Skeletal muscle satellite cell (primary cell): ENCODE measurements at regions not wholly inside any gene's neighbourhood (a gene's known extent, or its start where the extent isn't known, plus 50 kb on each side); places are given as distances from the start of the nearest gene placed in this dataset.
"Not testable (repeated sequence)": the region's sequence is repeated elsewhere in the genome, so short reads cannot be mapped to it uniquely, and the experiment has no call there.

Source experiments
- H3K27me3 ChIP-seq: 2 replicates; pipeline ENCODE4 v1.7.0; 2013; ENCODE audit warnings: low read length; ENCODE audit not compliant: control insufficient read depth, insufficient read depth
- H3K36me3 ChIP-seq: 2 replicates; pipeline ENCODE4 v1.7.0; 2013; ENCODE audit warnings: mild to moderate bottlenecking, control low read depth, low read length; ENCODE audit not compliant: insufficient read depth
- H3K4me1 ChIP-seq: 2 replicates; pipeline ENCODE4 v1.7.0; 2013; ENCODE audit warnings: low read length; ENCODE audit not compliant: control insufficient read depth, insufficient read depth
- H3K4me2 ChIP-seq: 2 replicates; pipeline ENCODE4 v1.7.0; 2013; ENCODE audit warnings: mild to moderate bottlenecking, low read length
- H3K4me3 ChIP-seq: 2 replicates; pipeline ENCODE4 v1.7.0; 2013; ENCODE audit warnings: low read length
- H3K9ac ChIP-seq: 2 replicates; pipeline ENCODE4 v1.7.0; 2013; ENCODE audit warnings: mild to moderate bottlenecking, low read depth, low read length, moderate library complexity
- H3K9me3 ChIP-seq: replicated peaks from 2 replicates; pipeline ENCODE4 v1.7.0; 2013; ENCODE audit warnings: mild to moderate bottlenecking, control low read depth, low read length

DNA sequence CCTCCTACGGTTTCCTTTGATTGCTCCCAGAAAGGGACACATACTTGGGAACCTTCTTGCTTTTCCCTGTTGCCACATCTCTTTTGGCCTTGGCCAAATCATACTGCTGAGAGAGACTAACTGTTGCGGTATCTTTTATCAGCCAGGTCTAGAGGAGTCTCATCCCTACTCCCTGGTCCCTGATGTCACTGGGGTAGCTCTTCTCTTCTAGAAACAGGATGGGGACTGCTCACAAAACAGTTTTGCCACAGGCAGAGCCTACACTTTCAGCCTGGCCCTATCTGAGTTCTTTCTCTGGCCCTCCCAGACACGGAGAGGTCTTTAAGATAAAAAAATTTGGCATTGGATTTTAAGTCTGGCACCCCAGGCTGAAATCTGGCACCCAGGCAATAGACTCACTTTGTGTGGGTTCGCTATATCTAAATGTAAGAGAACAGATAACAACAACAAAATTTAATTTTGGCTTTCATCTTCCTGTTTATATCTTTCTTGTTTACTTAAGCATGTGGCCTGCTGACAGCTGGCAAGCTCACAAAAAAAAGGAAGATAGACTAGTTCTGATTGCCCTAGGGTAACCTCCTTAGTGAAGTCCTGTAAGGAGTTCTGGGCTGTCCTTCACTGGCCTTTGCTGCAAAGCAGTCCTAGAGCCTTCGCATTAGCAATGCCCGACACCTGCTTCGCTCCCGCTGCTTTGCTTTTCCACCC is 228.3 kb upstream of the NPVF start:
- no peak overlapping the region for H3K4me3 ChIP-seq
- H3K9ac ChIP-seq: no peak overlapping the region
- H3K4me2 ChIP-seq: no peak overlapping the region
- H3K4me1 ChIP-seq: peaks cover 3% of the 10 kb centered on the region
- no peaks in the 10 kb centered on the region for H3K36me3 ChIP-seq
- peaks cover 6% of the 10 kb centered on the region for H3K27me3 ChIP-seq
- no peaks in the 10 kb centered on the region for H3K9me3 ChIP-seq

DNA sequence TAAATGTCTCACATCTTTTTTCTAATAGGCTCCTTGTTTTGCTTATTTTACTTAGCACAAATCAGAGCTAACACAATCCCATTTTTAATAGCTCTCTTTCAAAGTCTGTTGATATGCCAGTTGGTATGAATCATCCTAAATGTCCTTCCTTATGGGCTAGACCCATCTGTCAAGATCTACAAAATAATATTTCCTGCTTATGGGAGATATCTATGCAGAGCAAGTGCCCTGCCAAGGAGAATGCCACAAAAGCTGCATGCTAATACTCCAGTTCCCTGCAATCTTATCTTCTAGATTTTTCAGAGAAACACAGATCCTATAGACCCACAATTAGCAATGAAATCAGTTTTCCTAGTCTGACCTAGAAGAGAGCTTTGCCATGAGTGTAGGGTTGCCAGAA is 230.8 kb upstream of the NPVF start:
- peaks cover 6% of the 10 kb centered on the region for H3K27me3 ChIP-seq
- no peak overlapping the region for H3K4me3 ChIP-seq

DNA sequence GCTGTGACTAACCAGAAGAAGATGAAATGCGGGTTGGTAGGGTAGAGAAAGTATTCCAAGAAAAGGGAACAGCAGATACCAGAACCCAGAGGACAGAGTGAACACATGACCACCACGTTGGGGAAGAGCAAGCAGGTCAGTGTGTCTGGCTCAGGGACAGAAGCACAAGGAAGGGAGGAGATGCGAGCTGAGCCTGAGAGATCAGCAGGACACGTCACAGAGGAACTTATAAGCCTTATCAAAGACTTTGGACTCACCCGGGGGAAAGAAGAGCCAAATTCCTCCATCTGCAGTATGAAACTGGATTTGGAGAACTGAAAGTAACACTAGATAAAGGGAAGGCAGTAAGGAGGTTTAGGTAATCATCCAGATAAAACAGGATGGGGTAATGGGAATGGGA is 232.1 kb upstream of the NPVF start:
- H3K27me3 ChIP-seq: peaks cover 6% of the 10 kb centered on the region
- H3K36me3 ChIP-seq: no peaks in the 10 kb centered on the region
- no peak overlapping the region for H3K4me3 ChIP-seq
- no peaks in the 10 kb centered on the region for H3K4me1 ChIP-seq
- H3K9ac ChIP-seq: no peak overlapping the region
- no peaks in the 10 kb centered on the region for H3K9me3 ChIP-seq
- no peak overlapping the region for H3K4me2 ChIP-seq

More for the DNA sequence above, 230.8 kb upstream of the NPVF start:
- H3K4me1 ChIP-seq: peaks cover 3% of the 10 kb centered on the region
- no peak overlapping the region for H3K4me2 ChIP-seq
- no peaks in the 10 kb centered on the region for H3K9me3 ChIP-seq
- no peak overlapping the region for H3K9ac ChIP-seq
- no peaks in the 10 kb centered on the region for H3K36me3 ChIP-seq

DNA sequence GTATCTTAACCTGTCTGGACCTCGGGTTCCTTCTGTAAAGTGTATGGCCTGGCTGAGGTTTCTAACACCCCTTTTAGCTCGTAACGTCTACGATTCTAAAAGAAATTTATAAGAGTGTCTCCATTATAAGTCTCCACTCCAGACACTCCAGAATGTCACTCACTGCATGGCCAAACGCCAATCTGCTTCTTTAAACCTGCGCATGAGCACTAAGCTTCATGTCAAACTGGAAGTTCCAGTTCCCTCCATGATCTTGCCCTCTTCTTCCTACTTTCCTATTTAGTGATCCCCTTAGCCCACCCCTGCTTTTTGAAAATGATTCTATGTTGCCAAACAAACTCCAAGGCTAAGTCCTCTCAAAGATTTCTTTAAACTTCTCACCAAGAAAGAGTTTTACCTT is 241.4 kb upstream of the NPVF start:
- Histone ChIP-seq H3K9me3 (no peaks in the 10 kb centered on the region), H3K27me3 (no peaks in the 10 kb centered on the region), H3K36me3 (no peaks in the 10 kb centered on the region), H3K4me1 (no peaks in the 10 kb centered on the region), H3K4me2 (no peak overlapping the region), H3K9ac (no peak overlapping the region), H3K4me3 (no peak overlapping the region)

DNA sequence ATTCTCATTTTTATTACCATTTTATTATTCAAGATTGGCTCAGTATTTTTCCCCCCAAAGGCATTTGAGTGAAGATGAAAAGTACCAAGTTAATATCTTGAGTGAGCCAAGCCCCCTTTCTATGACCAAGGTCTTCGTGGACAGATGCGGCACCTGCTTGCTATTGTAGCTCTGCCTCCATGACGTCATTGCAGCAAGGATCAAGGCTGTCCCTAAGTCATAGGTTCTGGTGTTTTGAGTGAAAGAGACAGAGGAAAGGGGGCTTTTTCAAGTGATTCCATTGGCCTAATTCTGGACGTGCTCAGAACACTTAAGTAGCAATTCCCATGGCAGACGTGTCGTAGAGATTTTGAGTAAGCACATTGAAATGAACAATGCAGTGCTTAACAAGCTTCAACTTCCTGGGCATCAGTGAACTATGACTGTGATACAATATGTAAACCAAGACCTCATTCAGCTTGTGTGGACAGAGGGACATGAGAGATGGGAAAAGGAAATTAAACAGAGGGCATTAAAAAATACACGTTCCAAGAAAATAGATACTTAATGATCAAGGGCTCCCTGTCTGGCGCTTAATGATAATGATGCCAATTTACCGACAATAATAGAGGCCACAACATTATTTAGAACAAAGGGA is 248.7 kb upstream of the NPVF start:
- H3K4me3 ChIP-seq: no peak overlapping the region
- H3K4me2 ChIP-seq: no peak overlapping the region
- H3K9ac ChIP-seq: no peak overlapping the region
- H3K36me3 ChIP-seq: no peaks in the 10 kb centered on the region
- no peaks in the 10 kb centered on the region for H3K9me3 ChIP-seq
- H3K4me1 ChIP-seq: no peaks in the 10 kb centered on the region
- no peaks in the 10 kb centered on the region for H3K27me3 ChIP-seq

DNA sequence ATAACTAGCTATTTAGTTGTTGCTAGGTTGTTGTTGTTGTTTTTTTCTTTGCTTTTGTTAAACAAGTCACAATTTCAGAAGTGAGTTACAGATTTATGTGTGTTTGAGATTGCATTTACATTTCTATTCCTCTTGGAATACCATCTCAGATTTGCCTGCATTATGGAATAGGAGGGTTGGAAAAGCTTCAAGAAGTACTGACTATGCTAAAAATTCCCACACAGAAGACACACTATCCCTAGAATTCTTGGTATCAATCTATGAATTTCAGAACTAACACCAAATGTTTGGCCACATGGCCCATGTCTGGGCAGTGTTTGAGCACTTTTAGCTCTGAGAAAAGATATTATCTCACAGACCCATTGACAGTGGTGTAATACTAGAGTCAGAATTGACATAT is 249.9 kb upstream of the NPVF start:
- not testable (repeated sequence) for H3K9me3 ChIP-seq, H3K4me3 ChIP-seq, H3K36me3 ChIP-seq, H3K4me2 ChIP-seq, H3K9ac ChIP-seq, H3K4me1 ChIP-seq, H3K27me3 ChIP-seq

DNA sequence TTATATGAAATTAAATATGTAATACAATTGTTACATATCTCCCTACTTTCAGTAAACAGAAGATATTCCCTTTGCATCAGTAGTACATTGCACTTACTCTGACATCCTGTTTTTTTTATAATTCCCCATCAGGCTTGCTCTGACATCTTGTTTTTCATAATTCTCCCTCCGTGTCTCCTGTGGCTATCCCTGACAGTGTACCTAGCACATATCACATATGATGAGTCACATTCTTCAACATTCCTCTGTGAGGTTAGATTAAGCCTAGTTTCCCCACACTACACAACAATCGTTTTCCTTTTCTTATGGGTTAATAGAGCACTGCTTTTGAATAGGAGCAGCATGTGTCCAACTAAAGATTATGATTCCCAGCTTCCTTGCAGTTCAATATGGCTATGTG is 250.6 kb upstream of the NPVF start:
- H3K4me2 ChIP-seq: no peak overlapping the region
- H3K4me3 ChIP-seq: no peak overlapping the region
- H3K36me3 ChIP-seq: no peaks in the 10 kb centered on the region
- H3K9me3 ChIP-seq: no peaks in the 10 kb centered on the region
- H3K9ac ChIP-seq: no peak overlapping the region
- H3K4me1 ChIP-seq: no peaks in the 10 kb centered on the region
- no peaks in the 10 kb centered on the region for H3K27me3 ChIP-seq

DNA sequence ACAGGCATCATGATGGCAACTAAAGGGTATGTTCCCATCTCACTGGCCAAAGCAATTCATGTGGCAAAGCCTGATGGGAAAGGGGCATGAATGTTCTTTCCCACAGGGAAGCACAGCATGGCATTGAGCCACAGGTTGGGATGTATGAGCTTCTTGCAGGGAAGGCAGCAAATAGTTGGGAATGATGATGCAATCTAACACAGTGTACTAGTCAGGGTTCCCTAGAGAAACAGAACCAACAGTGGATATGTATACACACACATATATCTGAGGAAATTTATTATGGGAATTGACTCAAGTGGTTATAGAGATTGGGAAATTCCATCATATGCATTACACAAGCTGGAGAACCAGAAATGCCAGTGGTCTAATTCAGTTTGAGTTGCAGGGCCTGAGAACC is 253.6 kb upstream of the NPVF start:
- H3K27me3 ChIP-seq: peaks cover 5% of the 10 kb centered on the region
- H3K36me3 ChIP-seq: no peaks in the 10 kb centered on the region
- H3K4me2 ChIP-seq: no peak overlapping the region
- no peak overlapping the region for H3K9ac ChIP-seq
- no peak overlapping the region for H3K4me3 ChIP-seq
- no peaks in the 10 kb centered on the region for H3K9me3 ChIP-seq
- H3K4me1 ChIP-seq: no peaks in the 10 kb centered on the region

DNA sequence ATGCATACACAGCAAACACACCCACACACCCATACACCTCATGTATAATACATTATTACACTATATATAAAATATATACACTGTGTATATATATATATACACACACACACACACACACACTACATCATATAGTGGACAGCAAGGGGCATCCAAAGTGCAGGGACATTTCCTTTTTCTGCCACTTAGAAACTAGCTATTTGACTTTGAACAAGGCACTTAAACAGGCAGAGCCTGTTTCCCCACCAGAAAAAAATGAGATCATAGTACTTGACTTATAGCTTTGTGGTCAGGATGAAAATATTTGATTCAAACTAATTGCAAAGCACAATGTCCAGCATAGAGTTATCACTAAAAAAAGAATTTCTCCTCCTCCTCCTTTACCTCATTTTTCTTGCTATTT is 254.3 kb upstream of the NPVF start:
- peaks cover 5% of the 10 kb centered on the region for H3K27me3 ChIP-seq
- H3K9me3 ChIP-seq: no peaks in the 10 kb centered on the region
- H3K4me2 ChIP-seq: no peak overlapping the region
- H3K4me1 ChIP-seq: no peaks in the 10 kb centered on the region
- no peaks in the 10 kb centered on the region for H3K36me3 ChIP-seq
- no peak overlapping the region for H3K9ac ChIP-seq
- H3K4me3 ChIP-seq: no peak overlapping the region

DNA sequence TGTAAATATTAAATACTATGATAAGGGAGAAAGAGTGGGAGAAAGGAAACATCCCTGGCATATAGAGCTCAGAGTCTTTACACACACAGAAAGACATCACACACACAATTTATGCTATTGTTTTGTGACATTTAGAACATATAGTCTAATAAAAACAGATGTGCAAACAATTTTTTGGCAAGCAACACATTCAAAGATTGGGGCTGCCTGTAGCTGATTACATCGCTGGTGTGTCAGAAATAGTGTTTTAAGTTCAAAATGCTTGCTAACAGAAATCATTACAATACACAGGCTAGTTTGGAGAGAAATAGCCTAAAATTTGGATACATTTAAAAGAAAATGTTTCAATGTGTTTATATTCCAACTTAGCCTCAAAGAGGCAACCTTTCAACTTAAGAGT is 256.7 kb upstream of the NPVF start:
- no peaks in the 10 kb centered on the region for H3K4me1 ChIP-seq
- no peaks in the 10 kb centered on the region for H3K9me3 ChIP-seq
- H3K9ac ChIP-seq: no peak overlapping the region
- H3K4me2 ChIP-seq: no peak overlapping the region
- peaks cover 5% of the 10 kb centered on the region for H3K27me3 ChIP-seq
- no peak overlapping the region for H3K4me3 ChIP-seq
- no peaks in the 10 kb centered on the region for H3K36me3 ChIP-seq

DNA sequence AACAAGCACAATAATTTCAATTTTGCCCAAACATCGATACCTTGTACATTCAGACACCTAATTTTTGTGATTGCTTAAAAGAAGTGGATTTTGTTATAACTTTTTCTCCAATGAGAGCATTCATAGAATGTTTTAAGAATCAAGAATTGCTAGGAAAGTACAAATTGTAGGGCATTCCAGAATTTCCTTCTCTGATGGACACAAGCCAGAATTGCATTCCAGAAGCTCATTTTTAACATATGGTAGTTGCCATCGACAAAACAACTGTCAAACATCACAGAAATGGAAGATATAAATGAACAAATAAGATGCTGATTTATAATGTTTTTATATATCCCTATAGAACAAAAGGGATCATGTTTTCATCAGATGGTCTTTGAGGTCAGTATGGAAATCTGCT is 258.4 kb upstream of the NPVF start:
- Histone ChIP-seq H3K9me3 (no peaks in the 10 kb centered on the region), H3K4me1 (no peaks in the 10 kb centered on the region), H3K36me3 (no peaks in the 10 kb centered on the region), H3K4me2 (no peak overlapping the region), H3K27me3 (peaks cover 5% of the 10 kb centered on the region), H3K9ac (no peak overlapping the region), H3K4me3 (no peak overlapping the region)

DNA sequence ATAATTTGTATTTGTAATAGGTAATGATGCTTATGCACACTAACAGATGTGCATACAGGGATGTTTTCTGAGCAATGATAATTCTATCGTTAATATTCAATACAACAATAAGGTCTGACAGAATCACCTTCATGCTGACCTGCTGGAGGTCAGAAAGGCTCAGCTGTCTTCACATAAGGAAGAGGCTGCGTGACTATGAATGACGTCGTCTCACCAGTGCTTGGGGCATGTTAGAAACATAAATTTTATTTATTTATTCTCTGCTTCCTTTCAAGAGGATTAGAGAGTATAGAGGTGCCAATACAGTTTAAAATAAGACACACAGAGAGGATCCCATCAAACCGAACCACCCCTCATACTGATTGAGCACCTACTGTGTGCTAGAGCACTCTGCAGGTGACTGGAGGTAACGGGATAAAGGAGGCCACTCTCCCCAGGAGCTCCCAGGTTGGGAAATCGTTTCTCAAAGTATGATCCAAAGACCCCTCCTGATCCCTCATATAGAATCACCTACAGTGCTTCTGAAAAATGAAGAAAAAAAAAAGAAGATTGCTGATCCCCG is 265.6 kb upstream of the NPVF start:
- no peak overlapping the region for H3K4me2 ChIP-seq
- H3K4me1 ChIP-seq: no peaks in the 10 kb centered on the region
- H3K4me3 ChIP-seq: no peak overlapping the region
- no peak overlapping the region for H3K9ac ChIP-seq
- no peaks in the 10 kb centered on the region for H3K36me3 ChIP-seq
- H3K9me3 ChIP-seq: no peaks in the 10 kb centered on the region
- no peaks in the 10 kb centered on the region for H3K27me3 ChIP-seq
